Neural cell (in vitro differentiated cells): ENCODE measurements at regions not wholly inside any gene's neighbourhood (a gene's known extent, or its start where the extent isn't known, plus 50 kb on each side); places are given as distances from the start of the nearest gene placed in this dataset.

Source experiments
- H2AFZ ChIP-seq: fragments of 200-600, 300-800 bp; sonication (generic), shearing (Covaris generic); 2 replicates; pipeline ENCODE4 v1.6.0; 2014; ENCODE audit warnings: low read depth, mild to moderate bottlenecking, antibody characterized with exemption, low read length, moderate library complexity
- H3F3A ChIP-seq: fragments of 200-600 bp; shearing (Covaris generic); 2 replicates; pipeline ENCODE4 v1.6.1; 2016; ENCODE audit warnings: mild to moderate bottlenecking, moderate library complexity, mixed read lengths, antibody characterized with exemption, low read length; ENCODE audit not compliant: insufficient read depth, poor library complexity, severe bottlenecking
- H3K27ac ChIP-seq: fragments of 200-600, 300-800 bp; sonication (generic), shearing (Covaris generic); 2 replicates; pipeline ENCODE4 v1.5.1; 2014; ENCODE audit warnings: mild to moderate bottlenecking, low read length, moderate library complexity
- H3K27me3 ChIP-seq: fragments of 300-800, 200-600 bp; sonication (generic), shearing (Covaris generic); 2 replicates; pipeline ENCODE4 v1.6.0; 2014; ENCODE audit warnings: mild to moderate bottlenecking, low read depth, low read length, moderate library complexity; ENCODE audit not compliant: insufficient read depth
- H3K36me3 ChIP-seq: fragments of 300-800, 200-600 bp; sonication (generic), shearing (Covaris generic); 2 replicates; pipeline ENCODE4 v1.5.1; 2014; ENCODE audit warnings: mild to moderate bottlenecking, antibody characterized with exemption, low read length, moderate library complexity; ENCODE audit not compliant: insufficient read depth
- H3K4me2 ChIP-seq: fragments of 300-800, 200-600 bp; sonication (generic), shearing (Covaris generic); 2 replicates; pipeline ENCODE4 v1.6.0; 2014; ENCODE audit warnings: mild to moderate bottlenecking, low read length
- H3K4me3 ChIP-seq: fragments of 300-800, 200-600 bp; sonication (generic), shearing (Covaris generic); 2 replicates; pipeline ENCODE4 v1.5.1; 2014; ENCODE audit warnings: mild to moderate bottlenecking, low read length, moderate library complexity
- H3K79me2 ChIP-seq: fragments of 200-600 bp; shearing (Covaris generic); replicated peaks from 2 replicates; pipeline ENCODE4 v1.6.0; 2014; ENCODE audit warnings: mild to moderate bottlenecking, low read length, moderate library complexity; ENCODE audit not compliant: insufficient read depth
- H3K9ac ChIP-seq: fragments of 300-800, 200-600 bp; sonication (generic), shearing (Covaris generic); 2 replicates; pipeline ENCODE4 v1.6.1; 2016; ENCODE audit warnings: mild to moderate bottlenecking, low read length, mixed read lengths
- H3K9me2 ChIP-seq: fragments of 200-600 bp; shearing (Covaris generic); 2 replicates; pipeline ENCODE4 v1.6.1; 2016; ENCODE audit warnings: mild to moderate bottlenecking, low read length, mixed read lengths; ENCODE audit not compliant: insufficient read depth
- H3K9me3 ChIP-seq: fragments of 200-600, 300-800 bp; sonication (generic), shearing (Covaris generic); 2 replicates; pipeline ENCODE4 v1.6.1; 2016; ENCODE audit warnings: mild to moderate bottlenecking, mixed run types, low read length, moderate library complexity, mixed read lengths
- H4K20me1 ChIP-seq: fragments of 200-600 bp; shearing (Covaris generic); 2 replicates; pipeline ENCODE4 v1.6.1; 2016; ENCODE audit warnings: mild to moderate bottlenecking, mixed run types; ENCODE audit not compliant: insufficient read depth
- EP300 ChIP-seq: fragments of 450-650 bp; conservative IDR thresholded peaks from 2 replicates; pipeline ENCODE4 v1.6.1; 2014; ENCODE audit warnings: antibody characterized with exemption, mild to moderate bottlenecking, moderate library complexity; ENCODE audit not compliant: poor library complexity, severe bottlenecking
- EZH2 ChIP-seq: fragments of 200-600, 300-800 bp; shearing (Covaris generic), sonication (generic); IDR thresholded peaks from 2 replicates; pipeline ENCODE4 v1.6.1; 2014; ENCODE audit warnings: antibody characterized with exemption, low read length, borderline replicate concordance, mild to moderate bottlenecking; ENCODE audit not compliant: insufficient read depth, poor library complexity, severe bottlenecking
- MXI1 ChIP-seq: fragments of 450-650 bp; conservative IDR thresholded peaks from 2 replicates; pipeline ENCODE4 v1.6.1; 2014; ENCODE audit warnings: antibody characterized with exemption, mild to moderate bottlenecking; ENCODE audit not compliant: poor library complexity, severe bottlenecking
- POLR2AphosphoS5 ChIP-seq: IDR thresholded peaks from 2 replicates; pipeline ENCODE4 v1.6.1; 2012
- RAD21 ChIP-seq: fragments of 450-650 bp; conservative IDR thresholded peaks from 2 replicates; pipeline ENCODE4 v1.6.1; 2014; ENCODE audit warnings: antibody characterized with exemption, mild to moderate bottlenecking, moderate library complexity
- SMC3 ChIP-seq: fragments of 450-650 bp; conservative IDR thresholded peaks from 2 replicates; pipeline ENCODE4 v1.6.1; 2014; ENCODE audit warnings: antibody characterized with exemption, mild to moderate bottlenecking, moderate library complexity; ENCODE audit not compliant: poor library complexity
- TAF1 ChIP-seq: IDR thresholded peaks from 2 replicates; pipeline ENCODE4 v1.6.1; 2012; ENCODE audit warnings: low read depth
- TF ChIP-seq, protein P1 (sequence below): fragments of 450-650 bp; IDR thresholded peaks from 2 replicates; pipeline ENCODE4 v1.5.1; 2014; ENCODE audit warnings: antibody characterized with exemption, mild to moderate bottlenecking, moderate library complexity; ENCODE audit not compliant: poor library complexity, severe bottlenecking
- TF ChIP-seq, protein P2 (sequence below): IDR thresholded peaks from 2 replicates; pipeline ENCODE4 v1.6.1; 2012; ENCODE audit warnings: borderline replicate concordance

DNA sequence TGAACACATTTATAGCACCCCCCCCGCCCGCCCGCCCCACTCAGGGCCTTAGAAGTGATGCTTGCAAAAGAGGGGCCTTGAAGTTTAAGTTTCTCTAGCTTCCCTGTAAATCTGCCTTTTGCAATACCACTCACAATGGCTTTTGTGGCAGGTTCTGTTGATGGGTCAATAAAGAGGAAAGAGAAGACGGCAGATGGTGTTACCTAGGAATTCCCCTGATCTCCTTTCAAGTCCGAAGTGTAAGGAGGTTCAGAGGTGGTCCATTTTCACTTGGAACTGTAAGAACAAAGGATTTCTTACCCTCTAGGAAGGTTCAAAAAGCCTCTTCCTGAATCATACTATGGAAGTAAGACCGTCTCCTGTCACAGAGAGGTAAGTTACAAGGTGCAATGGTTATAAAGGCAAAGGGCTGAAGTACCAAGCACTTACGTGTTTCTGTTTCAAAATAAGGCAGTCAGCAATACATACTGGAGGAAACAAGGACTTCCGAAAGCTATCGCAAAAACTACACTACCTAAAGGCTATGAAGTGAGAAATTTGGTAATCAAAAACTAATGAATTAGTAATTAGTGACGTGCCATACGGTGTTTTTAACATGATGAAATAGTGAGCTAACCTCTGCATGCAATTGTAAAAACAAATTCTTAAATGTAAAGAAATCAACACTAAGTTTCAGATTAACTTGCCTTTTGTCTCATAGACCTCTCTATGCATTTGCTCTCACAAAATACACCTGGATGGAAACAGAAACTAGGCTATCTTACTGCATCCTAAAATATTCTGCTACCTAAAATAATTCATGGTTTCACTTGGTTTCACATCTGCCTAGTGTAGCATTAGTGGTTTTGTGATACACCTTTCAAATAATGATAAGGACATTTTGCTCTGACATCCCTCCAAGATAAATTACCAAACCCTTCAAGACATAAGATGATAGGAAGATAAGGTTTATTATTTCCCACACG is 589.4 kb upstream of the FAM174A start:
- TF ChIP-seq TAF1 (no peak), SMC3 (no peak), EZH2 (no peak), POLR2AphosphoS5 (no peak), EP300 (no peak), MXI1 (no peak), RAD21 (no peak)
- TF ChIP-seq, protein P1, sequence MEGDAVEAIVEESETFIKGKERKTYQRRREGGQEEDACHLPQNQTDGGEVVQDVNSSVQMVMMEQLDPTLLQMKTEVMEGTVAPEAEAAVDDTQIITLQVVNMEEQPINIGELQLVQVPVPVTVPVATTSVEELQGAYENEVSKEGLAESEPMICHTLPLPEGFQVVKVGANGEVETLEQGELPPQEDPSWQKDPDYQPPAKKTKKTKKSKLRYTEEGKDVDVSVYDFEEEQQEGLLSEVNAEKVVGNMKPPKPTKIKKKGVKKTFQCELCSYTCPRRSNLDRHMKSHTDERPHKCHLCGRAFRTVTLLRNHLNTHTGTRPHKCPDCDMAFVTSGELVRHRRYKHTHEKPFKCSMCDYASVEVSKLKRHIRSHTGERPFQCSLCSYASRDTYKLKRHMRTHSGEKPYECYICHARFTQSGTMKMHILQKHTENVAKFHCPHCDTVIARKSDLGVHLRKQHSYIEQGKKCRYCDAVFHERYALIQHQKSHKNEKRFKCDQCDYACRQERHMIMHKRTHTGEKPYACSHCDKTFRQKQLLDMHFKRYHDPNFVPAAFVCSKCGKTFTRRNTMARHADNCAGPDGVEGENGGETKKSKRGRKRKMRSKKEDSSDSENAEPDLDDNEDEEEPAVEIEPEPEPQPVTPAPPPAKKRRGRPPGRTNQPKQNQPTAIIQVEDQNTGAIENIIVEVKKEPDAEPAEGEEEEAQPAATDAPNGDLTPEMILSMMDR, result no peak
- TF ChIP-seq, protein P2, sequence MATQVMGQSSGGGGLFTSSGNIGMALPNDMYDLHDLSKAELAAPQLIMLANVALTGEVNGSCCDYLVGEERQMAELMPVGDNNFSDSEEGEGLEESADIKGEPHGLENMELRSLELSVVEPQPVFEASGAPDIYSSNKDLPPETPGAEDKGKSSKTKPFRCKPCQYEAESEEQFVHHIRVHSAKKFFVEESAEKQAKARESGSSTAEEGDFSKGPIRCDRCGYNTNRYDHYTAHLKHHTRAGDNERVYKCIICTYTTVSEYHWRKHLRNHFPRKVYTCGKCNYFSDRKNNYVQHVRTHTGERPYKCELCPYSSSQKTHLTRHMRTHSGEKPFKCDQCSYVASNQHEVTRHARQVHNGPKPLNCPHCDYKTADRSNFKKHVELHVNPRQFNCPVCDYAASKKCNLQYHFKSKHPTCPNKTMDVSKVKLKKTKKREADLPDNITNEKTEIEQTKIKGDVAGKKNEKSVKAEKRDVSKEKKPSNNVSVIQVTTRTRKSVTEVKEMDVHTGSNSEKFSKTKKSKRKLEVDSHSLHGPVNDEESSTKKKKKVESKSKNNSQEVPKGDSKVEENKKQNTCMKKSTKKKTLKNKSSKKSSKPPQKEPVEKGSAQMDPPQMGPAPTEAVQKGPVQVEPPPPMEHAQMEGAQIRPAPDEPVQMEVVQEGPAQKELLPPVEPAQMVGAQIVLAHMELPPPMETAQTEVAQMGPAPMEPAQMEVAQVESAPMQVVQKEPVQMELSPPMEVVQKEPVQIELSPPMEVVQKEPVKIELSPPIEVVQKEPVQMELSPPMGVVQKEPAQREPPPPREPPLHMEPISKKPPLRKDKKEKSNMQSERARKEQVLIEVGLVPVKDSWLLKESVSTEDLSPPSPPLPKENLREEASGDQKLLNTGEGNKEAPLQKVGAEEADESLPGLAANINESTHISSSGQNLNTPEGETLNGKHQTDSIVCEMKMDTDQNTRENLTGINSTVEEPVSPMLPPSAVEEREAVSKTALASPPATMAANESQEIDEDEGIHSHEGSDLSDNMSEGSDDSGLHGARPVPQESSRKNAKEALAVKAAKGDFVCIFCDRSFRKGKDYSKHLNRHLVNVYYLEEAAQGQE, result no peak
- Histone ChIP-seq H3K36me3 (no peaks in the 10 kb centered on the region), H3K9me2 (no peaks in the 10 kb centered on the region), H4K20me1 (no peaks in the 10 kb centered on the region), H3K9ac (no peak overlapping the region), H3K4me3 (no peak overlapping the region), H3K27me3 (no peaks in the 10 kb centered on the region), H3K9me3 (no peaks in the 10 kb centered on the region), H3K27ac (no peak overlapping the region), H3F3A (no peaks in the 10 kb centered on the region), H3K79me2 (no peaks in the 10 kb centered on the region), H2AFZ (no peak overlapping the region), H3K4me2 (no peak overlapping the region)

DNA sequence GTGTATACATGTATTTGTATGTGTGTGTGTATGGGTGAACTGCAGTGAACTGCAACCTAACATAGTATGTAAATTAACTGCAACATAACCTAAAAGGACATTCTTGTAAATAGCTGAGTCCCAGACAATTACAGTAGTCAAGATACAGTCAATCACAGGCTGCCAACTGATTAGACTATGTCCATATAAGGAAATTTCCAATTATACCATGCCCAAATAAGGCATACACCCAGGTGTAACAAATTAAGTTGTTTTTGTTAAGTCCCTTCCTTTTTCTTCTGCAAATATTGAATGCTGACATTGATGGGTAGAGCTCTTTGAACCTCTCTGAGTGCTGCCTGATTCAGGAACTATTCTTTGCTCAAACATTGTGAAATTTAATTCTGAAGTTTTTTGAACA is 594.6 kb upstream of the FAM174A start:
- no peak overlapping the region for H3K27ac ChIP-seq
- H3F3A ChIP-seq, result no peaks in the 10 kb centered on the region
- no peaks in the 10 kb centered on the region for H3K9me3 ChIP-seq
- H3K79me2 ChIP-seq, result no peaks in the 10 kb centered on the region
- no peak overlapping the region for H3K4me3 ChIP-seq
- no peak overlapping the region for H3K4me2 ChIP-seq
- no peak overlapping the region for H2AFZ ChIP-seq
- H3K9me2 ChIP-seq, result no peaks in the 10 kb centered on the region
- no peaks in the 10 kb centered on the region for H3K27me3 ChIP-seq
- H3K36me3 ChIP-seq, result no peaks in the 10 kb centered on the region
- no peak for TF ChIP-seq MXI1
- no peaks in the 10 kb centered on the region for H4K20me1 ChIP-seq
- H3K9ac ChIP-seq, result no peak overlapping the region
